NB4 (cell line): ENCODE measurements at regions not wholly inside any gene's neighbourhood (a gene's known extent, or its start where the extent isn't known, plus 50 kb on each side); places are given as distances from the start of the nearest gene placed in this dataset.

ENCODE experiments used
- CTCF ChIP-seq: IDR thresholded peaks from one replicate; pipeline ENCODE4 v1.5.1; 2012; ENCODE audit warnings: low read depth, low read length
- POLR2A ChIP-seq: IDR thresholded peaks from 2 replicates; pipeline ENCODE4 v1.6.1; 2011; ENCODE audit warnings: mild to moderate bottlenecking; ENCODE audit not compliant: insufficient read length; ENCODE audit errors: extremely low read depth
- TF ChIP-seq, protein P1 (sequence below): IDR thresholded peaks from 2 replicates; pipeline ENCODE4 v1.6.1; 2011; ENCODE audit warnings: low read depth, low read length

DNA sequence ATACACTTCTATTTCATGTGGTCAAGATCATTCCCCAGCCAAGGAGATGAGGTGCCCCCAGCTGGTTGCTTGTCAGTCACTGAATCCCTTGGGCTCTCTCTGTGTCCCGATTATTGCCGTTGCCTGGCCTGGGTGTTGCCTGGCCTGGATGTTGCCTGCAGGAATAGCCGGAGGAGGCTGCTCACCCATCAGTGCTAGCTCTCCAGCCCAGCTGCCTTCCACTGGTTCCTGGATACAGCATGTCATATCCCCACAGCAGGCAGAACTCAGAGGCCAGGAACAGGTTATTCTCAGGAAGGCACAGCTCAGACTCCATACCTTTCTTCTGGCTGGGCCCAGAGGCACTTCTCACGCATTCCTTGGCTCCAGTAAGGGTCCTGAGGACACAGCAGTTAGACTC is 542.1 kb upstream of the MGMT start:
- no peak for TF ChIP-seq CTCF
- no peak for TF ChIP-seq POLR2A
- TF ChIP-seq, protein P1, sequence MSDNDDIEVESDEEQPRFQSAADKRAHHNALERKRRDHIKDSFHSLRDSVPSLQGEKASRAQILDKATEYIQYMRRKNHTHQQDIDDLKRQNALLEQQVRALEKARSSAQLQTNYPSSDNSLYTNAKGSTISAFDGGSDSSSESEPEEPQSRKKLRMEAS, result no peak
